ENCODE measurements at regions not wholly inside any gene's neighbourhood (a gene's known extent, or its start where the extent isn't known, plus 50 kb on each side); places are given as distances from the start of the nearest gene placed in this dataset.

DNA sequence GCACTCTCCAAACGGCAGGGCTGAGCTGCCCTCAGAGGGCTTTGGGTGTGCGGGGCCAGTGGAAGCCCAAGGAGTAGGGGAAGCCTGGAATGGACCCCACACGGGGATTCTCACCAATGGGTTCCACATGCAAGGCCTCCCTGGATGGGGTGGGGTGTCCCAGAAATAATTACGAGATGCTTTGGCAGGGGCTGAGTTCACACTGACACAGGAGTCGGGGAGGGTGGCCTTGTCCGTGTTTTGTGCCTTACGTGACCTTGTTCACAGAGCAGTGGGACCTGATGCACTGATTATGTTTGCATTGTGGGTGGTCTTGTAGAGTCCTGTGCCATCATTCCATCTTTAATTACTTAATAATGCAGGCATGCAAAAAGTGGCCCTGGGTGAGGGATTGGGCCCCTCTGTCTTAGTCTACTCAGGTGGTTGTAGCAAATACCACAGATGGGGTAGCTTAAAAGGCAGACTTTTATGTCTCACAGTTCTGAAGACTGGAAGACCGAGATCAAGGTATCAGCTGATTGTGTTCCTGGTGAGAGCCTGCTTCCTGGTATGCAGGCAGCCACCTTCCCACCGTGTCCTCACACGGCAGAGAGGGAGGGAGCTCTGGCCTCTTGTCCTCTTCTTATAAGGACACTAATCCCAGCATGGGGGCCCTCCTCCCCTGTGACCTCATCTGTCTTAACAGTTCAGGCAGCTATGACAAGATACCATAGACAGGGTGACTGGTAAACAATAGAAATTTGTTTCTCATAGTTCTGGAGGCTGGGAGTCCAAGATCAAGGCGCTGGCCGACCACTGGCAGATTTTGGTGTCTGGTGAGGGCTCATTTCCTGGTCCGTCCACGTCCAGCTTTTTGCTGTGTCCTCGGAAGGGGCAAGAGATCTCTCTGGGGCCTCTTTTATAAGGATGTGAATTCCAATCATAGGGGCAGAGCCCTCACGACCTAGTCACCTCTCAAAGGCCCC, 239.4 kb downstream of the IRF8 start:
- peaks cover 25% of the 10 kb centered on the region for H3K4me1 Mint-ChIP-seq
- no peak overlapping the region for H3K4me3 Mint-ChIP-seq
- H3K36me3 Mint-ChIP-seq (ENCODE audit: low read depth): no peaks in the 10 kb centered on the region
- DNase-seq: no peak
- no peaks in the 10 kb centered on the region for H3K9me3 Mint-ChIP-seq
- no peak overlapping the region for H3K27ac Mint-ChIP-seq
- TF ChIP-seq, protein P1, sequence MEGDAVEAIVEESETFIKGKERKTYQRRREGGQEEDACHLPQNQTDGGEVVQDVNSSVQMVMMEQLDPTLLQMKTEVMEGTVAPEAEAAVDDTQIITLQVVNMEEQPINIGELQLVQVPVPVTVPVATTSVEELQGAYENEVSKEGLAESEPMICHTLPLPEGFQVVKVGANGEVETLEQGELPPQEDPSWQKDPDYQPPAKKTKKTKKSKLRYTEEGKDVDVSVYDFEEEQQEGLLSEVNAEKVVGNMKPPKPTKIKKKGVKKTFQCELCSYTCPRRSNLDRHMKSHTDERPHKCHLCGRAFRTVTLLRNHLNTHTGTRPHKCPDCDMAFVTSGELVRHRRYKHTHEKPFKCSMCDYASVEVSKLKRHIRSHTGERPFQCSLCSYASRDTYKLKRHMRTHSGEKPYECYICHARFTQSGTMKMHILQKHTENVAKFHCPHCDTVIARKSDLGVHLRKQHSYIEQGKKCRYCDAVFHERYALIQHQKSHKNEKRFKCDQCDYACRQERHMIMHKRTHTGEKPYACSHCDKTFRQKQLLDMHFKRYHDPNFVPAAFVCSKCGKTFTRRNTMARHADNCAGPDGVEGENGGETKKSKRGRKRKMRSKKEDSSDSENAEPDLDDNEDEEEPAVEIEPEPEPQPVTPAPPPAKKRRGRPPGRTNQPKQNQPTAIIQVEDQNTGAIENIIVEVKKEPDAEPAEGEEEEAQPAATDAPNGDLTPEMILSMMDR (IDR thresholded peaks at IDR 0.05): no peak
- peaks cover 27% of the 10 kb centered on the region for H3K27me3 Mint-ChIP-seq (ENCODE audit: low read depth, poor library complexity)

DNA sequence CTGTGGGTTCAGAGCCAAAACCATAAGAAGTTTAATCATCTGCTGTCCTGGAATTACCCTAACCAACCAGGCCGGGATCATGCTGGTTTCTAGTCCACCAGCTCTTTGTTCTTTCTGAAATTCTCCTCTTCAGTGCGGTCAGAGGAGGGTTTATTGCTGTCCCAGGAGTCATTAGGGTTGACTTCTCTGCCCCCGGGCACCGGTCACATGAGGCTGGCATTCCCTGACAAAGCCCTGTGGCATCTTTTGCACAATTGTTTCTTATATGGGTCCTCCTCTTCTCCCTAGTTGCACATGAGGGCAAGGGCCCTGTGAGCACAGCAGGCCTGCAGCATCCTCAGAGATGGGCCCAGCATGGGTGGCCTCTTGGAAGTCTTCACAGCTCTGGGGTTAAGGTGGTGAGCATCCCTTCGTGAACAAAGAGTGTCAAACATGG, 243.9 kb downstream of the IRF8 start:
- no peak for DNase-seq
- Mint-ChIP-seq H3K27me3 (ENCODE audit: low read depth, poor library complexity) (peaks cover 22% of the 10 kb centered on the region), H3K27ac (no peak overlapping the region), H3K4me1 (peaks cover 17% of the 10 kb centered on the region), H3K36me3 (ENCODE audit: low read depth) (no peaks in the 10 kb centered on the region), H3K9me3 (no peaks in the 10 kb centered on the region), H3K4me3 (no peak overlapping the region)
- TF ChIP-seq, protein P1 (IDR thresholded peaks at IDR 0.05): no peak

DNA sequence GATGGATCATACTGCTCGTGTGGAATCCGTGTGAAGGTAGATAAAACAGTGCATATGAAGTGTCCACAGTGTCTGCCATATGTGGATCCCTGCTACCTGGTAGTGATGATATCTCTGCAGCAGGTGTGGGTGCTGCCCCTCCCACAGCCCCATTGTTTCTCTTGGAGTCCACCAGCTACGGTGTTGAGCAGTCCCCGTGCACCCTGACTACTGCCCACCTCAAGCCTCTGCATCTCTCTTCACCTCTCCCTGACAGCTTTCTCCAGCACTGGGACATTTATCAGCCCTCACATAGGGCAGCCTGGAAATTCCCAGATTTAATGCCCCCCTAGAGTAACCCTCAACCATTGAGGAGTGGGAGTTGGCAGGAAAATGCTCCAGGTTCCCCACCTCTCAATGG, 244.7 kb downstream of the IRF8 start:
- Mint-ChIP-seq H3K4me3 (no peak overlapping the region), H3K9me3 (peaks cover 2% of the 10 kb centered on the region), H3K27me3 (ENCODE audit: low read depth, poor library complexity) (peaks cover 22% of the 10 kb centered on the region), H3K4me1 (peaks cover 11% of the 10 kb centered on the region), H3K36me3 (ENCODE audit: low read depth) (no peaks in the 10 kb centered on the region), H3K27ac (no peak overlapping the region)
- DNase-seq: no peak
- TF ChIP-seq, protein P1 (IDR thresholded peaks at IDR 0.05): no peak

DNA sequence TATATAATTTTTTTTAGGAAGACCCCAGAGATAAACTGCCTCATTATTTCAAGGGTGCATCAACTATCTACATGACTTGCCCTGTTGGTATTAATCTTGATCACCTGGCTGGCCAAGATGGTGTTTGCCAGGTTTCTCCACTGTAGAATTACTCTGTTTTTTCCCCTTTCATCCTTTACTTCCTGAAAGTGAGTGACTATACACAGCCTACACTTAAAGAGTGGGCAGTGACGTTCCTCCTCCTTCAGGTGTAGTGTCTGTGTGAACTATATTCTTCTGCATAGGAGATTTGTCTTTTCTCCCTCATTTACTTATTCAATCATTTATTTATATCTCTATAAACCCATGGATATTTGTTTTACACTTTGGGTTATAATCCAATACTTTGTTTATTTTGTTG, 246.7 kb downstream of the IRF8 start:
- peaks cover 5% of the 10 kb centered on the region for H3K9me3 Mint-ChIP-seq
- TF ChIP-seq, protein P1 (IDR thresholded peaks at IDR 0.05): no peak
- H3K4me3 Mint-ChIP-seq: no peak overlapping the region
- H3K36me3 Mint-ChIP-seq (ENCODE audit: low read depth): no peaks in the 10 kb centered on the region
- H3K27me3 Mint-ChIP-seq (ENCODE audit: low read depth, poor library complexity): peaks cover 35% of the 10 kb centered on the region
- DNase-seq: no peak
- peaks cover 11% of the 10 kb centered on the region for H3K4me1 Mint-ChIP-seq
- no peak overlapping the region for H3K27ac Mint-ChIP-seq

DNA sequence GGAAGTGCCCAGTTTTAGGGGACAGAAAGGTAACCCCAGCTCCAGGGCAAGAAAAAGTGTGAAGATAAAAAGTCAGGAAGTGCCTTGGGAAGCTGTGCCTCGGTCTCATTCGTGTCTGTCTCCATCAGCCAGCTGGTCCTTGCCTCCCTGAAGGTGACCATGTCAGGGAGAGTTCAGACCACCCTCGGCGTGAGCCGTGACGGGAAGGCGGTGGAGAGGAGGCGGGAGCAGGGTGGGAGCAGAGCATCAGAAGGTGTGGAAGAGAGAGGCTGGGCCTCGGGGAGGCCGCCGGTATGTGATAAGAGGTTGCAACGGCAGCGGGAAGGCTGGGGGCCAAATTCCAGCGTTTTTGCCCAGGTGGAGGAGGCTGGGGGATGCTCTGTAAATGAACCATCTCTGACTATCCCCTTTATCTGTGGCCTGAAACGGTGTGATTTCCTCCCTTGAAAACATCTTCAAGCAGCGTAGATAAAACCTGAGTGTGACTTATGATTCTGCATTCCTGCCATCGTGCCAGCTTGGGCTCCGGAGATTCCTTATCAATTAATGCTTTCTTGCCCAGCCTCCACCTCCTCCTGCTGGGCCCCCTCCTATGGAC, 251.8 kb downstream of the IRF8 start:
- peaks cover 13% of the 10 kb centered on the region for H3K4me1 Mint-ChIP-seq
- H3K27me3 Mint-ChIP-seq (ENCODE audit: low read depth, poor library complexity): peaks cover 46% of the 10 kb centered on the region
- TF ChIP-seq, protein P1 (IDR thresholded peaks at IDR 0.05): no peak
- no peak overlapping the region for H3K27ac Mint-ChIP-seq
- no peaks in the 10 kb centered on the region for H3K36me3 Mint-ChIP-seq (ENCODE audit: low read depth)
- H3K4me3 Mint-ChIP-seq: no peak overlapping the region
- DNase-seq: no peak
- peaks cover 5% of the 10 kb centered on the region for H3K9me3 Mint-ChIP-seq

Data from nephron progenitor cell (in vitro differentiated cells).